B cell (primary cell): ENCODE measurements at regions not wholly inside any gene's neighbourhood (a gene's known extent, or its start where the extent isn't known, plus 50 kb on each side); places are given as distances from the start of the nearest gene placed in this dataset.

Experiments
- ATAC-seq: fragments of 200-7000 bp; cut with Tn5 transposase; one replicate; pipeline ENCODE4 v1.10.0; 2021; ENCODE audit warnings: low read depth, mild to moderate bottlenecking, moderate number of reproducible peaks, moderate library complexity
- CTCF ChIA-PET: fragments of 350-600 bp; sonication (Branson Sonifier 250); formaldehyde crosslinking; loops from one replicate; lab custom pipeline; 2021; ENCODE audit warnings: antibody characterized with exemption, inconsistent platforms; lab: Charles Lee
- POLR2A ChIA-PET: fragments of 350-600 bp; sonication (Branson Sonifier 250); formaldehyde crosslinking; loops from one replicate; lab custom pipeline; 2021; ENCODE audit warnings: antibody characterized with exemption; lab: Charles Lee
- DNase-seq: peaks from one replicate; pipeline ENCODE4 v3.0.0; 2013
- H2AFZ ChIP-seq: 2 replicates; pipeline ENCODE4 v1.6.1; 2012; ENCODE audit warnings: mild to moderate bottlenecking, low read depth, low read length; ENCODE audit not compliant: insufficient read depth, poor library complexity, severe bottlenecking
- H3K27ac ChIP-seq, 2 donors: 1 replicate in 1 of 2; 2 replicates in 1 of 2; pipeline ENCODE4 v1.5.1; 2012 to 2013; ENCODE audit warnings: low read length in 2 of 2, mild to moderate bottlenecking in 2 of 2, moderate library complexity in 1 of 2
- H3K27me3 ChIP-seq, 4 experiments: fragments of 200-600 bp in 1 of 4; sonication (generic) in 1 of 4; replicated peaks in 1 of 4; 1 replicate in 2 of 4; 2 replicates in 2 of 4; pipeline versions ENCODE4 v1.6.1 to v1.7.0; 2013 to 2016; ENCODE audit warnings: low read length in 3 of 4, mild to moderate bottlenecking in 2 of 4, mixed read lengths in 1 of 4, moderate library complexity in 1 of 4; ENCODE audit not compliant: insufficient read depth in 4 of 4, control insufficient read depth in 3 of 4; ENCODE audit errors: control extremely low read depth in 1 of 4
- H3K36me3 ChIP-seq, 2 experiments: replicated peaks in 1 of 2; 1 replicate in 1 of 2; 2 replicates in 1 of 2; pipeline versions ENCODE4 v1.6.1 to v1.7.1; 2013; ENCODE audit warnings: low read length in 1 of 2; ENCODE audit not compliant: insufficient read depth in 2 of 2, control insufficient read depth in 1 of 2; ENCODE audit errors: control extremely low read depth in 1 of 2, extremely low read depth in 1 of 2
- H3K4me1 ChIP-seq, 2 donors: fragments of 200-600 bp in 1 of 2; sonication (generic) in 1 of 2; 1 replicate in 1 of 2; 2 replicates in 1 of 2; pipeline versions ENCODE4 v1.5.1 to v1.6.1; 2013 to 2017; ENCODE audit warnings: low read length in 2 of 2; ENCODE audit not compliant: control insufficient read depth in 2 of 2, insufficient read depth in 2 of 2
- H3K4me2 ChIP-seq: replicated peaks from 2 replicates; pipeline ENCODE3; 2012; ENCODE audit warnings: mild to moderate bottlenecking, low read depth, low read length; ENCODE audit not compliant: poor library complexity, severe bottlenecking
- H3K4me3 ChIP-seq, 5 experiments: fragments of 200-600 bp in 1 of 5; sonication (generic) in 1 of 5; 1 replicate in 3 of 5; 2 replicates in 2 of 5; pipeline versions ENCODE4 v1.5.1 to v1.7.0; 2011 to 2016; ENCODE audit warnings: low read length in 4 of 5, mild to moderate bottlenecking in 4 of 5, low read depth in 2 of 5, control low read depth in 1 of 5, moderate library complexity in 1 of 5; ENCODE audit not compliant: insufficient read depth in 1 of 5; ENCODE audit errors: control extremely low read depth in 1 of 5, extremely low read depth in 1 of 5
- H3K79me2 ChIP-seq: fragments of 200-600 bp; sonication (generic); one replicate; pipeline ENCODE4 v1.6.0; 2016; ENCODE audit warnings: low read length; ENCODE audit not compliant: control insufficient read depth, insufficient read depth
- H3K9ac ChIP-seq: fragments of 200-600 bp; sonication (generic); 2 replicates; pipeline ENCODE4 v1.6.1; 2017; ENCODE audit warnings: mild to moderate bottlenecking, low read length, moderate library complexity
- H3K9me3 ChIP-seq, 3 donors: one replicate each; pipeline versions ENCODE4 v1.6.1 to v1.7.1; 2013; ENCODE audit warnings: low read length in 2 of 3; ENCODE audit not compliant: control insufficient read depth in 2 of 3, insufficient read depth in 1 of 3; ENCODE audit errors: control extremely low read depth in 1 of 3
- H4K20me1 ChIP-seq: 2 replicates; pipeline ENCODE4 v1.6.0; 2012; ENCODE audit warnings: mild to moderate bottlenecking, low read length; ENCODE audit not compliant: insufficient read depth, control insufficient read depth, poor library complexity, severe bottlenecking
- H3K27ac Mint-ChIP-seq: one replicate; pipeline ENCODE4 v1.8.0; 2021; ENCODE audit warnings: mixed read lengths
- H3K27me3 Mint-ChIP-seq: one replicate; pipeline ENCODE4 v1.8.0; 2021; ENCODE audit warnings: mixed read lengths
- H3K4me1 Mint-ChIP-seq: one replicate; pipeline ENCODE4 v1.8.0; 2021; ENCODE audit warnings: mixed read lengths
- H3K4me3 Mint-ChIP-seq: one replicate; pipeline ENCODE4 v1.8.0; 2021; ENCODE audit warnings: mixed read lengths
- H3K9me3 Mint-ChIP-seq: one replicate; pipeline ENCODE4 v1.8.0; 2022; ENCODE audit warnings: mixed read lengths; ENCODE audit not compliant: insufficient read depth
- EZH2 ChIP-seq: IDR thresholded peaks from 2 replicates; pipeline ENCODE4 v1.6.1; 2012; ENCODE audit warnings: borderline replicate concordance, low read depth, mild to moderate bottlenecking, moderate library complexity, low read length; ENCODE audit not compliant: insufficient read depth, poor library complexity, severe bottlenecking
- WGBS: methylation state at CpG from one replicate; pipeline ENCODE4 v1.1.5; 2013; ENCODE audit warnings: missing lambda C conversion rate; ENCODE audit not compliant: insufficient coverage; 5-methylcytosine and 5-hydroxymethylcytosine counted together
- intact Hi-C: fragments of 100-400 bp; cut with micrococcal nuclease; formaldehyde crosslinking; loops from one replicate; pipeline ENCODE4 v1.10.0; 2022
- TF ChIP-seq, protein P1 (sequence below): fragments of 200-600 bp; IDR thresholded peaks from one replicate; pipeline ENCODE4 v1.8.0; 2022; ENCODE audit warnings: antibody characterized with exemption, mild to moderate bottlenecking

DNA sequence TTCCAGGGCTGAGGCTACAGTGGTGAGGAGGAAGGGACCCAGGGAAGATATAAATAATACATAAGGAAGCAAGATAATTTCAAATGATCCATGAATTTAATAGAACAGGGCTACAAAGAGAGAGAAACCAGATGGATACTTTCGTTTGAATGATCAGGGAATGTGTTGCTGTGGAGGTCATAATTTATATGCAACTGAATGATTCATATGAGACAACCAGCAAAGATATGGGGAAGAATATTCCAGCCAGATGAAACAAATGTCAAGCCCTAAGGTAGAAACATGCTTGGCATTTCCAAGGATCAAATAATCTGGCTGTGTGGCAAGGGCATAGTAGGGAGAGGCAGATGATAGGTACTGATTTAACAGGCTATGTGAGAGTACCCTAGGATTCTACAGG is 84.8 kb upstream of the ZC3H11B start:
- Mint-ChIP-seq H3K4me1 (no peaks in the 10 kb centered on the region), H3K9me3 (no peaks in the 10 kb centered on the region), H3K27me3 (peaks cover 10% of the 10 kb centered on the region), H3K4me3 (no peak overlapping the region), H3K27ac (no peak overlapping the region)
- no CpG with 5 or more reads among the region's 1 CpG for WGBS
- Histone ChIP-seq H3K9ac (no peak overlapping the region), H3K27ac (no peak overlapping the region), H3K27me3 (no peaks in the 10 kb centered on the region), H3K4me3 (no peak overlapping the region), H2AFZ (no peak overlapping the region), H3K4me1 (no peaks in the 10 kb centered on the region), H3K4me2 (no peak overlapping the region), H4K20me1 (no peaks in the 10 kb centered on the region), H3K79me2 (no peaks in the 10 kb centered on the region), H3K9me3 (no peaks in the 10 kb centered on the region), H3K36me3 (no peaks in the 10 kb centered on the region)
- TF ChIP-seq, protein P1, sequence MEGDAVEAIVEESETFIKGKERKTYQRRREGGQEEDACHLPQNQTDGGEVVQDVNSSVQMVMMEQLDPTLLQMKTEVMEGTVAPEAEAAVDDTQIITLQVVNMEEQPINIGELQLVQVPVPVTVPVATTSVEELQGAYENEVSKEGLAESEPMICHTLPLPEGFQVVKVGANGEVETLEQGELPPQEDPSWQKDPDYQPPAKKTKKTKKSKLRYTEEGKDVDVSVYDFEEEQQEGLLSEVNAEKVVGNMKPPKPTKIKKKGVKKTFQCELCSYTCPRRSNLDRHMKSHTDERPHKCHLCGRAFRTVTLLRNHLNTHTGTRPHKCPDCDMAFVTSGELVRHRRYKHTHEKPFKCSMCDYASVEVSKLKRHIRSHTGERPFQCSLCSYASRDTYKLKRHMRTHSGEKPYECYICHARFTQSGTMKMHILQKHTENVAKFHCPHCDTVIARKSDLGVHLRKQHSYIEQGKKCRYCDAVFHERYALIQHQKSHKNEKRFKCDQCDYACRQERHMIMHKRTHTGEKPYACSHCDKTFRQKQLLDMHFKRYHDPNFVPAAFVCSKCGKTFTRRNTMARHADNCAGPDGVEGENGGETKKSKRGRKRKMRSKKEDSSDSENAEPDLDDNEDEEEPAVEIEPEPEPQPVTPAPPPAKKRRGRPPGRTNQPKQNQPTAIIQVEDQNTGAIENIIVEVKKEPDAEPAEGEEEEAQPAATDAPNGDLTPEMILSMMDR, result no peak
- no peak for TF ChIP-seq EZH2
- ChIA-PET CTCF (no interaction called here), POLR2A (no interaction called here)
- no peak for DNase-seq
- ATAC-seq, result no peak
- intact Hi-C loops, result no loop called here

DNA sequence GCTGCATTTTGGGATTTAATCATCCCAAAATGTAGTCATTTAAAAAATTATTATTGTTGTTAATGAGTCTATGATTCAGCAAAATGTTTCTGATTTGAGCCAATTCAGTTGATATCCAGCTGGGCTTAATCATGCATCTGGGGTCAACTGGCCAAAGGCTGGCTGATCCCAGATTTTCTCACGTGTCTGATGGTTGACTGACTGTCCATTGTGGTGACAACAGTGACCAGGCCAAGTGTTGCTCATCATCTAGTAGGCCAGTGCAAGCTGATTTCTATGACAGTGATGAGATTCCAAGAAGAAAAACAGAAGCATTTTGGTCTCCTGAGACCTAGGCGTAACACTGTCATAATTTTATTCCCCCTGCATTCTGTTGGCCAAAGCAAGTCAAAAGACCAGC is 80.1 kb upstream of the ZC3H11B start:
- DNase-seq, result no peak
- H4K20me1 ChIP-seq, result no peaks in the 10 kb centered on the region
- ChIA-PET POLR2A (no interaction called here), CTCF (no interaction called here)
- no peak for ATAC-seq
- no peaks in the 10 kb centered on the region for H3K9me3 Mint-ChIP-seq
- H3K4me1 Mint-ChIP-seq, result no peaks in the 10 kb centered on the region
- WGBS, result 68% methylated on average over 2 of the region's 2 CpGs
- H3K79me2 ChIP-seq, result no peaks in the 10 kb centered on the region
- no peak overlapping the region for H2AFZ ChIP-seq
- H3K27ac Mint-ChIP-seq, result no peak overlapping the region
- intact Hi-C loops, result no loop called here
- H3K4me3 Mint-ChIP-seq, result no peak overlapping the region
- H3K27me3 ChIP-seq, result no peaks in the 10 kb centered on the region
- H3K9me3 ChIP-seq, result no peaks in the 10 kb centered on the region
- no peak overlapping the region for H3K27ac ChIP-seq
- H3K4me2 ChIP-seq, result no peak overlapping the region
- no peak overlapping the region for H3K9ac ChIP-seq
- no peaks in the 10 kb centered on the region for H3K36me3 ChIP-seq
- H3K27me3 Mint-ChIP-seq, result peaks cover 3% of the 10 kb centered on the region
- H3K4me3 ChIP-seq, result no peak overlapping the region
- TF ChIP-seq EZH2, result no peak
- TF ChIP-seq, protein P1, result no peak
- H3K4me1 ChIP-seq, result no peaks in the 10 kb centered on the region
